PC-9 (cell line): ENCODE measurements at regions not wholly inside any gene's neighbourhood (a gene's known extent, or its start where the extent isn't known, plus 50 kb on each side); places are given as distances from the start of the nearest gene placed in this dataset.

Source experiments
- BruUV-seq: library from RNA; stranded (reverse); fragments of 400-500 nt; replicated peaks from 2 replicates; lab custom pipeline; 2021; lab: Mats Ljungman, UMichigan
- CTCF ChIA-PET: fragments of 300-600 bp; sonication (Branson Sonifier 250); formaldehyde crosslinking; loops from one replicate; lab custom pipeline; 2022; ENCODE audit warnings: antibody characterized with exemption; lab: Charles Lee
- POLR2A ChIA-PET: fragments of 300-600 bp; sonication (Branson Sonifier 250); formaldehyde crosslinking; loops from one replicate; lab custom pipeline; 2022; ENCODE audit warnings: antibody characterized with exemption; ENCODE audit not compliant: unreplicated experiment; lab: Charles Lee
- DNase-seq, 2 experiments: peaks; one replicate each; pipeline versions ENCODE4 v3.0.0 to v3.0.0-alpha.2; 2015 to 2022; ENCODE audit warnings: mixed read lengths in 1 of 2
- H2AFZ ChIP-seq: fragments of 200-600 bp; sonication (generic); 2 replicates; pipeline ENCODE4 v1.8.1; 2017; ENCODE audit warnings: antibody characterized with exemption
- H3F3A ChIP-seq: fragments of 200-600 bp; sonication (generic); 2 replicates; pipeline ENCODE4 v1.8.1; 2017; ENCODE audit warnings: antibody characterized with exemption, mild to moderate bottlenecking, low read depth; ENCODE audit not compliant: insufficient read depth
- H3K27ac ChIP-seq: fragments of 200-600 bp; sonication (generic); 2 replicates; pipeline ENCODE4 v1.6.1; 2016; ENCODE audit warnings: mixed run types
- H3K27me3 ChIP-seq: fragments of 200-600 bp; sonication (generic); 2 replicates; pipeline ENCODE4 v1.6.1; 2016; ENCODE audit warnings: low read depth, mixed run types; ENCODE audit not compliant: insufficient read depth
- H3K36me3 ChIP-seq: fragments of 200-600 bp; sonication (generic); 2 replicates; pipeline ENCODE4 v1.6.1; 2016; ENCODE audit warnings: low read depth, mixed run types
- H3K4me1 ChIP-seq: fragments of 200-600 bp; sonication (generic); replicated peaks from 2 replicates; pipeline ENCODE4 v1.6.1; 2016; ENCODE audit warnings: mixed run types; ENCODE audit not compliant: insufficient read depth
- H3K4me2 ChIP-seq: fragments of 200-600 bp; sonication (generic); 2 replicates; pipeline ENCODE4 v1.6.1; 2017; ENCODE audit warnings: mixed run types
- H3K4me3 ChIP-seq: fragments of 200-600 bp; sonication (generic); 2 replicates; pipeline ENCODE4 v1.6.1; 2016; ENCODE audit warnings: mixed run types
- H3K79me2 ChIP-seq: fragments of 200-600 bp; sonication (generic); 2 replicates; pipeline ENCODE4 v1.6.1; 2017; ENCODE audit warnings: low read depth, mixed run types
- H3K9me2 ChIP-seq: fragments of 200-600 bp; sonication (generic); 2 replicates; pipeline ENCODE4 v1.8.1; 2017; ENCODE audit warnings: mild to moderate bottlenecking; ENCODE audit not compliant: insufficient read depth
- H3K9me3 ChIP-seq: fragments of 200-600 bp; sonication (generic); 2 replicates; pipeline ENCODE4 v1.8.1; 2016; ENCODE audit warnings: low read depth; ENCODE audit not compliant: insufficient read depth
- H4K20me1 ChIP-seq: fragments of 200-600 bp; sonication (generic); 2 replicates; pipeline ENCODE4 v1.8.1; 2017; ENCODE audit not compliant: insufficient read depth
- EZH2 ChIP-seq: fragments of 200-600 bp; sonication (generic); IDR thresholded peaks from 2 replicates; pipeline ENCODE4 v1.8.0; 2017; ENCODE audit warnings: antibody characterized with exemption, low read depth
- intact Hi-C: fragments of 100-400 bp; cut with micrococcal nuclease; formaldehyde crosslinking; loops from one replicate; pipeline ENCODE4 v1.10.0; 2022; ENCODE audit not compliant: unreplicated experiment
- TF ChIP-seq, protein P1 (sequence below): fragments of 200-600 bp; sonication (generic); conservative IDR thresholded peaks from 2 replicates; pipeline ENCODE4 v1.6.1; 2017; ENCODE audit warnings: mixed run types, antibody characterized with exemption, mild to moderate bottlenecking, moderate library complexity

- no peak overlapping the region for H3K4me2 ChIP-seq
- H3F3A ChIP-seq: no peaks in the 10 kb centered on the region
- H4K20me1 ChIP-seq: no peaks in the 10 kb centered on the region
- no peaks in the 10 kb centered on the region for H3K79me2 ChIP-seq
- BruUV-seq: no TSS peak
- no peak for TF ChIP-seq EZH2
- TF ChIP-seq, protein P1, sequence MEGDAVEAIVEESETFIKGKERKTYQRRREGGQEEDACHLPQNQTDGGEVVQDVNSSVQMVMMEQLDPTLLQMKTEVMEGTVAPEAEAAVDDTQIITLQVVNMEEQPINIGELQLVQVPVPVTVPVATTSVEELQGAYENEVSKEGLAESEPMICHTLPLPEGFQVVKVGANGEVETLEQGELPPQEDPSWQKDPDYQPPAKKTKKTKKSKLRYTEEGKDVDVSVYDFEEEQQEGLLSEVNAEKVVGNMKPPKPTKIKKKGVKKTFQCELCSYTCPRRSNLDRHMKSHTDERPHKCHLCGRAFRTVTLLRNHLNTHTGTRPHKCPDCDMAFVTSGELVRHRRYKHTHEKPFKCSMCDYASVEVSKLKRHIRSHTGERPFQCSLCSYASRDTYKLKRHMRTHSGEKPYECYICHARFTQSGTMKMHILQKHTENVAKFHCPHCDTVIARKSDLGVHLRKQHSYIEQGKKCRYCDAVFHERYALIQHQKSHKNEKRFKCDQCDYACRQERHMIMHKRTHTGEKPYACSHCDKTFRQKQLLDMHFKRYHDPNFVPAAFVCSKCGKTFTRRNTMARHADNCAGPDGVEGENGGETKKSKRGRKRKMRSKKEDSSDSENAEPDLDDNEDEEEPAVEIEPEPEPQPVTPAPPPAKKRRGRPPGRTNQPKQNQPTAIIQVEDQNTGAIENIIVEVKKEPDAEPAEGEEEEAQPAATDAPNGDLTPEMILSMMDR: no peak
- intact Hi-C loops: no loop called here
- CTCF ChIA-PET: no interaction called here
- H3K9me3 ChIP-seq: no peaks in the 10 kb centered on the region
- H3K27ac ChIP-seq: no peak overlapping the region
- H3K36me3 ChIP-seq: no peaks in the 10 kb centered on the region
- no peaks in the 10 kb centered on the region for H3K27me3 ChIP-seq
- H3K9me2 ChIP-seq: no peaks in the 10 kb centered on the region
- POLR2A ChIA-PET: no interaction called here
- DNase-seq: no peak
- H3K4me1 ChIP-seq: no peaks in the 10 kb centered on the region
- H3K4me3 ChIP-seq: no peak overlapping the region
- H2AFZ ChIP-seq: no peak overlapping the region
These were observed 355.6 kb upstream of the SLC30A5 start for GRCh38 chr5:68738236-68738635.

DNA sequence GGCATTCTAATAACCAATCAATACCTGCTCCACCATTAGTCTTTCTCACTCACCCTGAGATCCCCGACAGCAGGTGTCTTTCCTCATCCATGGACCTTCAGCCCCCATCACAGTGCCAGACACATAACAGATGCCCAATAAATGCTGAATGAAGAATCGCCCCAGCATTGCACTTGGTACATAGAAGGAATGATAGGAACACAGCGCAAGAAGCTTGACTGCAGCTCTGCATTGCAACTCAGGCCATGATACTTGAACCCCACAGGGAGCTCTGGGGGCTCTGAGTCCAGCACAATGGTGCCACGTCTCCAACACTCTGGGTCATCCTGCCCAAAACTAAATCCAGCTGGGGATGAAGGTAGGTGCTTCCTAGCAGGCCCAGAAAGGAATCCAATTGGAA, 355.0 kb upstream of the SLC30A5 start:
- ChIA-PET POLR2A (no interaction called here), CTCF (no interaction called here)
- no peaks in the 10 kb centered on the region for H3K27me3 ChIP-seq
- BruUV-seq: no TSS peak
- TF ChIP-seq, protein P1: no peak
- TF ChIP-seq EZH2: no peak
- H2AFZ ChIP-seq: no peak overlapping the region
- no peak overlapping the region for H3K4me3 ChIP-seq
- no peaks in the 10 kb centered on the region for H3K9me3 ChIP-seq
- no peaks in the 10 kb centered on the region for H3F3A ChIP-seq
- H3K9me2 ChIP-seq: no peaks in the 10 kb centered on the region
- H3K79me2 ChIP-seq: no peaks in the 10 kb centered on the region
- no peak for DNase-seq
- H3K4me1 ChIP-seq: no peaks in the 10 kb centered on the region
- H3K36me3 ChIP-seq: no peaks in the 10 kb centered on the region
- no peaks in the 10 kb centered on the region for H4K20me1 ChIP-seq
- intact Hi-C loops: no loop called here
- no peak overlapping the region for H3K27ac ChIP-seq
- no peak overlapping the region for H3K4me2 ChIP-seq

DNA sequence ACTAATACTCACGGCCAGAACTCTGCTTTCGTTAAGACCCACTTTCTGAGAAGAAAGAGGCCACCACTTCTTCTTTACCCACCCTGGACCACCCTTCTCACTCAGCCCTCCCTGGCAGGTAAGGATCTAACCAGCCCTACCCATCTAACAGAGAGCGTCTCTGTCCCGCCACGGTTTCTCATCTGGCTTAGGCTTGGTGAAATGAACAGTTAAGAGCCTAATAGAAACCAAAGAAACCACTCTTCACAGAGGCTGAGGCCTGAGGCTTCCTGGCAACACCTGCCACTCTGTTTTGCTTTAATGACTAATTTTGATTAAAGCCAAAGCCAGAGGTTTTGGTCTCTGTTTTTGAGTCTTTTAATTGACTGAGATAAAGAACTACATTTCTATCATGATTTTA, 354.1 kb upstream of the SLC30A5 start:
- H3K4me1 ChIP-seq: no peaks in the 10 kb centered on the region
- no peak overlapping the region for H2AFZ ChIP-seq
- H3K9me2 ChIP-seq: no peaks in the 10 kb centered on the region
- H3K4me3 ChIP-seq: no peak overlapping the region
- no peaks in the 10 kb centered on the region for H3K79me2 ChIP-seq
- no peak for DNase-seq
- ChIA-PET POLR2A (no interaction called here), CTCF (no interaction called here)
- H3K9me3 ChIP-seq: no peaks in the 10 kb centered on the region
- no peaks in the 10 kb centered on the region for H3F3A ChIP-seq
- no peak overlapping the region for H3K4me2 ChIP-seq
- TF ChIP-seq, protein P1: no peak
- no peak for TF ChIP-seq EZH2
- H3K36me3 ChIP-seq: no peaks in the 10 kb centered on the region
- BruUV-seq: no TSS peak
- intact Hi-C loops: loop anchor here (10.0 kb wide), 1 partner anchor 185 kb away; no protein-coding TSS in a partner anchor
- H4K20me1 ChIP-seq: no peaks in the 10 kb centered on the region
- no peak overlapping the region for H3K27ac ChIP-seq
- H3K27me3 ChIP-seq: no peaks in the 10 kb centered on the region
